SK-N-SH (cell line): ENCODE measurements at regions not wholly inside any gene's neighbourhood (a gene's known extent, or its start where the extent isn't known, plus 50 kb on each side); places are given as distances from the start of the nearest gene placed in this dataset.

ENCODE experiments used
- CTCF ChIA-PET: fragments of 300-600, 350-600 bp; formaldehyde crosslinking; extraction: SDS; loops from one replicate; lab custom pipeline; 2021; lab: Yijun Ruan, JAX
- POLR2A ChIA-PET: fragments of 350-600 bp; sonication (Branson Sonifier 250); formaldehyde crosslinking; extraction: SDS; loops from one replicate; lab custom pipeline; 2020; ENCODE audit warnings: antibody characterized with exemption, inconsistent platforms; lab: Yijun Ruan, JAX
- DNase-seq: peaks from one replicate; pipeline ENCODE4 v3.0.0; 2012
- H2AFZ ChIP-seq: fragments of 200-600 bp; sonication (generic); 2 replicates; pipeline ENCODE4 v1.8.1; 2016; ENCODE audit warnings: antibody characterized with exemption, mild to moderate bottlenecking, low read depth
- H3F3A ChIP-seq: fragments of 200-600 bp; sonication (generic); replicated peaks from 2 replicates; pipeline ENCODE3; 2016; ENCODE audit warnings: antibody characterized with exemption, mild to moderate bottlenecking; ENCODE audit not compliant: insufficient read depth
- H3K27ac ChIP-seq, 2 experiments: fragments of 200-500 bp in 1 of 2; fragments of 200-600 bp in 1 of 2; sonication (Bioruptor generic) in 1 of 2; sonication (generic), shearing (Covaris generic) in 1 of 2; 2 replicates each; pipeline versions ENCODE4 v1.5.1 to v1.6.1; 2014 to 2016; ENCODE audit warnings: low read depth in 2 of 2, inconsistent platforms in 1 of 2, low read length in 1 of 2, mild to moderate bottlenecking in 1 of 2, mixed read lengths in 1 of 2
- H3K27me3 ChIP-seq: fragments of 200-600 bp; sonication (generic), shearing (Covaris generic); 2 replicates; pipeline ENCODE4 v1.6.1; 2016; ENCODE audit warnings: mixed run types; ENCODE audit not compliant: insufficient read depth
- H3K36me3 ChIP-seq, 2 experiments: fragments of 200-500 bp in 1 of 2; fragments of 200-600 bp in 1 of 2; sonication (Bioruptor generic) in 1 of 2; sonication (generic) in 1 of 2; replicated peaks in 1 of 2; 2 replicates each; pipeline versions ENCODE3 to v1.5.1; 2014 to 2016; ENCODE audit warnings: low read length in 1 of 2, mild to moderate bottlenecking in 1 of 2; ENCODE audit not compliant: insufficient read depth in 2 of 2, control insufficient read depth in 1 of 2
- H3K4me1 ChIP-seq, 2 experiments: fragments of 200-500 bp in 1 of 2; fragments of 200-600 bp in 1 of 2; sonication (Bioruptor generic) in 1 of 2; sonication (generic), shearing (Covaris generic) in 1 of 2; 2 replicates each; pipeline versions ENCODE4 v1.5.1 to v1.6.1; 2014 to 2016; ENCODE audit warnings: low read depth in 1 of 2, low read length in 1 of 2, mixed run types in 1 of 2; ENCODE audit not compliant: insufficient read depth in 2 of 2, control insufficient read depth in 1 of 2
- H3K4me2 ChIP-seq: fragments of 200-600 bp; sonication (generic), shearing (Covaris generic); 2 replicates; pipeline ENCODE4 v1.6.1; 2017; ENCODE audit warnings: mixed run types
- H3K4me3 ChIP-seq, 2 experiments: fragments of 200-500 bp in 1 of 2; fragments of 200-600 bp in 1 of 2; sonication (Bioruptor generic) in 1 of 2; sonication (generic), shearing (Covaris generic) in 1 of 2; 2 replicates each; pipeline versions ENCODE4 v1.5.1 to v1.8.1; 2014 to 2016; ENCODE audit warnings: low read depth in 2 of 2, inconsistent platforms in 1 of 2, low read length in 1 of 2, mild to moderate bottlenecking in 1 of 2, mixed read lengths in 1 of 2, moderate library complexity in 1 of 2
- H3K79me2 ChIP-seq: fragments of 200-600 bp; sonication (generic); 2 replicates; pipeline ENCODE4 v1.8.1; 2017; ENCODE audit warnings: mild to moderate bottlenecking; ENCODE audit not compliant: insufficient read depth
- H3K9ac ChIP-seq: fragments of 200-600 bp; sonication (generic); 2 replicates; pipeline ENCODE4 v1.6.1; 2017; ENCODE audit warnings: mixed run types
- H3K9me2 ChIP-seq: fragments of 200-600 bp; sonication (generic); 2 replicates; pipeline ENCODE4 v1.6.1; 2017; ENCODE audit warnings: mixed run types
- H3K9me3 ChIP-seq: fragments of 200-600 bp; sonication (generic); 2 replicates; pipeline ENCODE4 v1.6.1; 2017; ENCODE audit warnings: mixed run types, mild to moderate bottlenecking, moderate library complexity
- H4K20me1 ChIP-seq: fragments of 200-600 bp; sonication (generic); 2 replicates; pipeline ENCODE4 v1.6.1; 2017; ENCODE audit warnings: mild to moderate bottlenecking, mixed run types; ENCODE audit not compliant: insufficient read depth
- EP300 ChIP-seq, 2 experiments: IDR thresholded peaks; 2 replicates each; pipeline versions ENCODE4 v1.4.0 to v1.6.1; 2012; ENCODE audit warnings: borderline replicate concordance in 1 of 2, low read depth in 1 of 2, low read length in 1 of 2
- EZH2phosphoT487 ChIP-seq: fragments of 200-600 bp; sonication (generic); IDR thresholded peaks from 2 replicates; pipeline ENCODE4 v1.6.1; 2017; ENCODE audit warnings: low read depth, mixed run types, mild to moderate bottlenecking, antibody characterized with exemption, moderate library complexity, borderline replicate concordance
- FOSL2 ChIP-seq: IDR thresholded peaks from 2 replicates; pipeline ENCODE4 v1.4.0; 2012; ENCODE audit warnings: low read depth, mild to moderate bottlenecking, moderate library complexity, borderline replicate concordance
- FOXJ3 ChIP-seq: sonication (generic); formaldehyde crosslinking; IDR thresholded peaks from 2 replicates; pipeline ENCODE4 v1.5.1; 2020; ENCODE audit warnings: mild to moderate bottlenecking, missing genetic modification reagents
- FOXM1 ChIP-seq: IDR thresholded peaks from 2 replicates; pipeline ENCODE4 v1.4.0; 2012; ENCODE audit warnings: low read depth, mild to moderate bottlenecking
- GABPA ChIP-seq: IDR thresholded peaks from 2 replicates; pipeline ENCODE4 v1.4.0; 2012; ENCODE audit warnings: low read depth, mild to moderate bottlenecking
- GATA2 ChIP-seq: sonication (generic); formaldehyde crosslinking; IDR thresholded peaks from 2 replicates; pipeline ENCODE4 v1.5.0; 2020; ENCODE audit warnings: mild to moderate bottlenecking, missing genetic modification reagents
- JUND ChIP-seq: IDR thresholded peaks from 2 replicates; pipeline ENCODE4 v1.4.0; 2012
- MEF2A ChIP-seq: IDR thresholded peaks from 2 replicates; pipeline ENCODE4 v1.4.0; 2012; ENCODE audit warnings: low read depth, borderline replicate concordance
- MXI1 ChIP-seq: IDR thresholded peaks from 2 replicates; pipeline ENCODE4 v1.6.1; 2012; ENCODE audit warnings: mild to moderate bottlenecking, low read depth, low read length, improper control_type of control experiment
- NRF1 ChIP-seq: IDR thresholded peaks from 2 replicates; pipeline ENCODE4 v1.6.1; 2012; ENCODE audit warnings: low read depth, mild to moderate bottlenecking, low read length
- PBX3 ChIP-seq: IDR thresholded peaks from 2 replicates; pipeline ENCODE4; 2012
- POLR2AphosphoS5 ChIP-seq: IDR thresholded peaks from 2 replicates; pipeline ENCODE4 v1.6.1; 2012; ENCODE audit warnings: low read depth, low read length
- RAD21 ChIP-seq: IDR thresholded peaks from 2 replicates; pipeline ENCODE4 v1.6.1; 2012; ENCODE audit warnings: mild to moderate bottlenecking, low read length
- RCOR1 ChIP-seq: fragments of 150-350 bp; IDR thresholded peaks from 2 replicates; pipeline ENCODE4 v1.6.1; 2017; ENCODE audit warnings: antibody characterized with exemption, low read length
- RFX5 ChIP-seq: IDR thresholded peaks from 2 replicates; pipeline ENCODE4 v1.6.1; 2012; ENCODE audit warnings: mild to moderate bottlenecking, improper control_type of control experiment, low read length
- RXRA ChIP-seq: IDR thresholded peaks from 2 replicates; pipeline ENCODE4 v1.4.0; 2012; ENCODE audit warnings: low read depth, mild to moderate bottlenecking, borderline replicate concordance
- SIN3A ChIP-seq: IDR thresholded peaks from 2 replicates; pipeline ENCODE4 v1.6.1; 2012; ENCODE audit warnings: low read depth, mild to moderate bottlenecking, low read length, moderate library complexity, borderline replicate concordance
- SMC3 ChIP-seq: IDR thresholded peaks from 2 replicates; pipeline ENCODE4 v1.6.1; 2012; ENCODE audit warnings: low read depth, low read length, improper control_type of control experiment
- TAF1 ChIP-seq: IDR thresholded peaks from 2 replicates; pipeline ENCODE4 v1.6.1; 2012; ENCODE audit warnings: low read depth, mild to moderate bottlenecking, low read length, moderate library complexity, borderline replicate concordance
- TCF12 ChIP-seq: IDR thresholded peaks from 2 replicates; pipeline ENCODE4 v1.4.0; 2012
- TEAD4 ChIP-seq: IDR thresholded peaks from 2 replicates; pipeline ENCODE4 v1.4.0; 2012; ENCODE audit warnings: mild to moderate bottlenecking, borderline replicate concordance; ENCODE audit not compliant: insufficient read depth
- USF1 ChIP-seq: IDR thresholded peaks from 2 replicates; pipeline ENCODE4 v1.4.0; 2012; ENCODE audit warnings: low read depth, borderline replicate concordance
- YY1 ChIP-seq: IDR thresholded peaks from 2 replicates; pipeline ENCODE4 v1.4.0; 2012; ENCODE audit warnings: low read depth, mild to moderate bottlenecking
- WGBS: methylation state at CpG from one replicate; pipeline ENCODE4 v1.1.6; 2017; ENCODE audit warnings: low lambda C conversion rate; 5-methylcytosine and 5-hydroxymethylcytosine counted together
- TF ChIP-seq, protein P1 (sequence below): fragments of 200-600 bp; sonication (generic); IDR thresholded peaks from 2 replicates; pipeline ENCODE4 v1.6.1; 2017; ENCODE audit warnings: antibody characterized with exemption, mild to moderate bottlenecking, moderate library complexity

DNA sequence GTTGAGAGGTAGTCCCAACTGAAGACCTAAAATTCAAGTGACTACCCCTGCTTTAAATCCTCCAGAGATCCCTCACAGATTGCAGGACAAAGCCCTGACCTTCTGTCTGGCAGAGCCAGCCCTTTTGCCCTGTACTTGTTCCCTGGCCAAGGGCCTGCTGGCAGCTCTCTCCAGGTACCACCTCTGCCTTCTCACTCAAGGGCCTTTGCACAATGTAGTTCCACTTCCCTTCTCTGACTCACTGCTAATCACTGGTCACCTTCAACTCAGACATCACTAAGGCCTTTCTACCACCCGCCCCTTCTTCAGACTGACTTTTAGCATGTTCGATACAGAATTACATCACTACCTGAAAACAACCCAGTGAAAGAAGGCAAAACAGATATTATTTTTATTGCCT, 411.0 kb downstream of the TMEM182 start:
- ChIA-PET CTCF (interaction anchor here (1.0 kb wide), 1 partner anchor 11 kb away, joined by 3 read pairs; no protein-coding TSS in a partner anchor), POLR2A (no interaction called here)
- DNase-seq, result no peak
- Histone ChIP-seq H3K4me1 (no peaks in the 10 kb centered on the region), H3K9ac (no peak overlapping the region), H3K36me3 (no peaks in the 10 kb centered on the region), H3K27me3 (no peaks in the 10 kb centered on the region; the same call in 1 of the 2 replicates), H3K79me2 (no peaks in the 10 kb centered on the region), H2AFZ (no peak overlapping the region), H3F3A (no peaks in the 10 kb centered on the region), H3K9me3 (no peaks in the 10 kb centered on the region), H3K4me2 (no peak overlapping the region), H4K20me1 (no peaks in the 10 kb centered on the region), H3K27ac (no peak overlapping the region), H3K4me3 (no peak overlapping the region), H3K9me2 (no peaks in the 10 kb centered on the region)
- no peak for TF ChIP-seq POLR2AphosphoS5
- no peak for TF ChIP-seq EZH2phosphoT487
- TF ChIP-seq MXI1, result no peak
- TF ChIP-seq RXRA, result no peak
- no peak for TF ChIP-seq JUND
- TF ChIP-seq USF1, result no peak
- no peak for TF ChIP-seq RFX5
- TF ChIP-seq, protein P1, sequence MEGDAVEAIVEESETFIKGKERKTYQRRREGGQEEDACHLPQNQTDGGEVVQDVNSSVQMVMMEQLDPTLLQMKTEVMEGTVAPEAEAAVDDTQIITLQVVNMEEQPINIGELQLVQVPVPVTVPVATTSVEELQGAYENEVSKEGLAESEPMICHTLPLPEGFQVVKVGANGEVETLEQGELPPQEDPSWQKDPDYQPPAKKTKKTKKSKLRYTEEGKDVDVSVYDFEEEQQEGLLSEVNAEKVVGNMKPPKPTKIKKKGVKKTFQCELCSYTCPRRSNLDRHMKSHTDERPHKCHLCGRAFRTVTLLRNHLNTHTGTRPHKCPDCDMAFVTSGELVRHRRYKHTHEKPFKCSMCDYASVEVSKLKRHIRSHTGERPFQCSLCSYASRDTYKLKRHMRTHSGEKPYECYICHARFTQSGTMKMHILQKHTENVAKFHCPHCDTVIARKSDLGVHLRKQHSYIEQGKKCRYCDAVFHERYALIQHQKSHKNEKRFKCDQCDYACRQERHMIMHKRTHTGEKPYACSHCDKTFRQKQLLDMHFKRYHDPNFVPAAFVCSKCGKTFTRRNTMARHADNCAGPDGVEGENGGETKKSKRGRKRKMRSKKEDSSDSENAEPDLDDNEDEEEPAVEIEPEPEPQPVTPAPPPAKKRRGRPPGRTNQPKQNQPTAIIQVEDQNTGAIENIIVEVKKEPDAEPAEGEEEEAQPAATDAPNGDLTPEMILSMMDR, result no peak
- TF ChIP-seq PBX3, result no peak
- TF ChIP-seq NRF1, result no peak
- no peak for TF ChIP-seq RAD21
- TF ChIP-seq TAF1, result no peak
- TF ChIP-seq EP300 (IDR thresholded peaks at IDR 0.05; ENCODE audit: borderline replicate concordance in 1 of 2, low read depth in 1 of 2, low read length in 1 of 2), result no peak
- no peak for TF ChIP-seq FOXM1
- TF ChIP-seq GATA2 (CRISPR knock-in tag), result no peak
- 0% methylated on average over 2 of the region's 2 CpGs for WGBS

DNA sequence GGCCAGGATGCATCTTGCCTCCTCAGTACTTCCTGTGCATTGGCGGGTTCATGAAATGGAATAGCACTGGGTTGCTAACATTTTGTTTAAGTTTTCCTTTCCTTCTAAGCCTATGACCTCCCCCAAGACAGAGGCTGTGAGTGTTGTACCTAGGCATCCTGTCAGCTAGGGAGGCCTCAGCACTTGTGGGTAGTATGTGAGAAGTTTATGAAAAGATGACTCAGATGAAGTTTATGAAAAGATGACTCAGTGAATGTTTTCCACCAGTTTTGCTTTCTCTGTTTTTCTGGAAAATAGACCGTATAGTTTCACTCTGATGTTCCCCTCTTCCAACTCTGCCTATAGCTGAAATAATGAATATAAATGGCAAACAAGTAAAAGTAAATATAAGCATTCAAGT, 412.9 kb downstream of the TMEM182 start:
- H3F3A ChIP-seq, result no peaks in the 10 kb centered on the region
- TF ChIP-seq MXI1 (no peak), SIN3A (no peak), EP300 (IDR thresholded peaks at IDR 0.05; ENCODE audit: borderline replicate concordance in 1 of 2, low read depth in 1 of 2, low read length in 1 of 2) (no peak), TAF1 (no peak), SMC3 (no peak), FOXM1 (no peak), FOXJ3 (CRISPR knock-in tag) (no peak), YY1 (no peak), MEF2A (no peak), TEAD4 (no peak), TCF12 (no peak), GABPA (no peak), FOSL2 (no peak), RCOR1 (no peak)
- H3K27ac ChIP-seq, result no peak overlapping the region
- POLR2A ChIA-PET, result no interaction called here
- no peaks in the 10 kb centered on the region for H3K4me1 ChIP-seq
- no peak overlapping the region for H3K4me2 ChIP-seq
- H3K27me3 ChIP-seq, result no peaks in the 10 kb centered on the region; the same call in 1 of the 2 replicates
- CTCF ChIA-PET, result no interaction called here
- H2AFZ ChIP-seq, result no peak overlapping the region
- H3K9me3 ChIP-seq, result no peaks in the 10 kb centered on the region
- H3K9ac ChIP-seq, result no peak overlapping the region
- H3K4me3 ChIP-seq, result no peak overlapping the region
- no peak for DNase-seq
- H3K79me2 ChIP-seq, result no peaks in the 10 kb centered on the region
- WGBS, result 2% methylated on average over 2 of the region's 2 CpGs
- no peaks in the 10 kb centered on the region for H3K36me3 ChIP-seq
- no peaks in the 10 kb centered on the region for H4K20me1 ChIP-seq
- no peaks in the 10 kb centered on the region for H3K9me2 ChIP-seq
